ENCODE measurements at regions not wholly inside any gene's neighbourhood (a gene's known extent, or its start where the extent isn't known, plus 50 kb on each side); places are given as distances from the start of the nearest gene placed in this dataset.

- DNase-seq: no peak
These were observed 368.4 kb upstream of the SLC8A1 start for GRCh38 chr2:40820319-40820718.

GRCh38 chr2:40823478-40823877 is 371.6 kb upstream of the SLC8A1 start:
- no peak for DNase-seq

- DNase-seq: no peak
These were observed 372.4 kb upstream of the SLC8A1 start for GRCh38 chr2:40824278-40824677.

- DNase-seq: no peak
These were observed 375.5 kb upstream of the SLC8A1 start for GRCh38 chr2:40827392-40827791.

GRCh38 chr2:40831321-40831873 is 379.5 kb upstream of the SLC8A1 start:
- DNase-seq: no peak

DNA sequence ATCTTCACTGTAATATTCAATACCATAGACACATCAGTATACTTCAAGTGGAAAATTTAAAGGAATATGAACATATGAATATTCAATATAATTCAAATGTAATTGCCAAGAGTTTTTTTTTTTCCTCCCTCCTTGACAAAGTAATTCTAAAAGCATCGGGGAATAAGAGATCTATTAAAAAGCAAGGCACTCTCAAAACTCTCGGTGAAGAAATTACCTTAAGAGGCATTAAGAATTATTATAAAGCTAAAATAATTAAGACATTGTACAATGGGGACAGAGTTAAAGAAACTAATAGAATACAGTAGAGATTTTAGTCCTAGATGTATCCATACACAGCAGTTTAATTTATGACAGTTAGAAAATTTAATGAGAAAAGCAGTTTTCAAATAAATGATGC is 390.0 kb upstream of the SLC8A1 start:
- no peak for DNase-seq

GRCh38 chr2:40844353-40845277 is 392.7 kb upstream of the SLC8A1 start:
- no peak for DNase-seq

DNA sequence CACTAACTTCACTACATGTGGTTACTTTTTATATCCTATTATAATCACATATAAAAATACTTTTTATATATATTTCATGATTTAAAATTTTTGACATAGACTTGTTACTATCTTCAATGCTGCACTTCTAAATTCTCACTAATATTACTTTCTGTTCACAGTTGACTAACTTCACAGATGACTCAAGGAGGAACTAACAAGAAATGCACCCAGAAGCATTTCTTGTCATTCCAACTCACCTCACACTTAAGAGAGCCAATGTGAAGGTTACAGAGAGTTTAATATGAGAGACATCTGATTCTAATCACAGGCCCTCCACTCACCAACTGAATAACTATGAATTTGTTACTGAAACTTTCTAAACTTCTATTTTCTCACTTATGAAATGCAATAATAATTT is 399.8 kb upstream of the SLC8A1 start:
- no peak for DNase-seq

- no peak for DNase-seq
These were observed 407.7 kb upstream of the SLC8A1 start for GRCh38 chr2:40859617-40860016.

DNA sequence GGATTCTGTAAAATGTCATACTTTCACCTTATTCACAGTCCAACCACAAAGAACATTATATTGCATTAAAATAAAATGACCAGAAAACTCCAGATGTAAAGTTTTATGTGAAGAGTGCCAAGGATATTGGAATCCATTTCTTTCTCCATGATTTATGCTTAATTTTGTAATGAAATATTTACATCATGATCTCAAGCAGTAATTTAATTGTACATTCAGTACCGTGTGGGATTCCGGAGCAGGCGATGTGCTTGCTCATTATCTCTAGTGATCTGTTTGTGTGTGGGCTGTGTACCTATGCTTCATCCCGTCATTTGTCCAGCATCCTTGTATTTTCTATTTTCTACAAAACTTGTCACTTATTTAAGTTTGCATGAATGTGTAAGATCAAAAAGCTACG is 415.9 kb upstream of the SLC8A1 start:
- DNase-seq: no peak

DNA sequence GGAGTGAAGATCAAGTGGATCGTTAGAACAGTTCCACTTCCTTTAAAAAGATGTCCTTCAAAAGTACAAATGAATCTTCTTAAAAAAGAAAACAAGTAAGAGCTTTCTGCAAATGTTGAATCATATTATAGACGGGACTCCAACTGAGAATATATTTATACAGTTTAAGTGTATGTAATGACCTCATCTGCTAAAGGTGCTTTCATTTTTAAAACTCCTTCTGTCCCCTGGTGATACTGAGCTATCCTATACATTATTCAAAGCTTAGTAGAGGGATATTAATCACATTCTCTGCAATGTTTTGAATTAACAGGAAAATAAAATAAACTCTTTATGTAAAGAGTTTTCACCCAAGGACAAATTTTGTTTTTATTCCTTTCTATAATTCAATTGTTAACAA is 420.7 kb upstream of the SLC8A1 start:
- no peak for DNase-seq

GRCh38 chr2:40874380-40874779 is 422.5 kb upstream of the SLC8A1 start:
- DNase-seq: no peak

DNA sequence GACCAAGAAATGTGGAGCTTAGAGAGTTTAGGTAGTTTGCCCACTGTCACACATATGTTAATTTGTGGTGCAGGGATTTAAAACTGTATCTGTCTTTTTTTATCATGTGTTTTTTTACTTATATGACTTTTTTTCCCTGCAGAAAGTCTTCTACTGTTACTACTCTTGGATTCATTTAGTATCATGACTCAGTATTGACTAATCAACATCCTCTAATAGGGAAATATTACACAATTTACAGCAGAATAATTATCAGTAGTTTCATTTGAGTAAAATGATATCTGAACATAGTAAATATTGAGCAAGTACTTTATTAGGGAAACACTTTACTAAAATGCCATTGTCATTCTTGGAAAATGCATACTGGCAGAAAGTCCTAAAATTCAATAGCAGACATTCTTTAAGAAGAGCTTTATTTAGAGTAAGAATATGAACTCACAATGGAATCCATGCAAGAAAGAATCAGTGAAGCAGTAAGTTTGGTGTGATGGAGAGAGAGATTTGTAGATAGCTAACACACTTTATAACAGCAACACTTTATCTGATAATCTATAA is 425.9 kb upstream of the SLC8A1 start:
- DNase-seq: no peak

- DNase-seq: no peak
These were observed 427.4 kb upstream of the SLC8A1 start for GRCh38 chr2:40879305-40879704.

DNA sequence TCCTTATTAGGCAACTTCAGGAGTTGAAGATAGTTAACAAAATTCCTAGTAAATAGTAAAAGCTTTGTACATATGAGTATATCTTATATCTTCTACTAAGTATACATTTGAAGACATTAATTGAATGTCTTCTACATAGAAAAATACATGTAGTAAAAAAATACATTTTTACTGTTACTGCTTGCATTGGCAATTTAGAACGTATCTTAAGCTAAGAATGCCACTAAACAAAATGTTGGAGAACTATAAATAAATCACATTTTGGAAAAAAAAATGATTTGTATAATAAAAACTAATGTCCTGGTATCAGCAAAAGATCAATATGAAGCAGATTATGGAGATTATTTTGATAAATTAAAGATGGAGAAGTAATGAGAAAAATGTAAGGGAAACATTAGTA is 434.2 kb upstream of the SLC8A1 start:
- DNase-seq: no peak

- no peak for DNase-seq
These were observed 434.8 kb upstream of the SLC8A1 start for GRCh38 chr2:40886655-40887054.

- no peak for DNase-seq
These were observed 444.5 kb upstream of the SLC8A1 start for GRCh38 chr2:40896358-40896757.

DNA sequence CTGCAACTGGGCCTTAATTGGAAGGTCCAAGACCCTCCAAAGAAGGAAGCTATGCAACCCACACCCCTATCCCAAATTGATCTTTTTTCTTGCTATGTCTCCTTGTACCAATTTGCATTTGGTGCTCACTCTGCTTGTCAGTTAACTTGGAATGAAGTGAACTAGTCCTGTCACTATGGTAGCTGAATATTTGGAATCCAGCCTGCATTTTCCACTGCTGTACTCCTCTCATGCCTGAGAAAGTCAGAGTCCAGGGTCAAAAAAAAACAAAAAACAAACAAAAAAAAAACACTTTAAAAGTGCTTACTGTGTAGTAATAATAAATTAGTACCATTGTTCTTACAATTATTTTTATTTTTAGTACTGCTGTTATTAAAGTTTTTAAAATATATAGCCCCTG is 462.8 kb upstream of the SLC8A1 start:
- no peak for DNase-seq

GRCh38 chr2:40915651-40916050 is 463.8 kb upstream of the SLC8A1 start:
- no peak for DNase-seq

DNA sequence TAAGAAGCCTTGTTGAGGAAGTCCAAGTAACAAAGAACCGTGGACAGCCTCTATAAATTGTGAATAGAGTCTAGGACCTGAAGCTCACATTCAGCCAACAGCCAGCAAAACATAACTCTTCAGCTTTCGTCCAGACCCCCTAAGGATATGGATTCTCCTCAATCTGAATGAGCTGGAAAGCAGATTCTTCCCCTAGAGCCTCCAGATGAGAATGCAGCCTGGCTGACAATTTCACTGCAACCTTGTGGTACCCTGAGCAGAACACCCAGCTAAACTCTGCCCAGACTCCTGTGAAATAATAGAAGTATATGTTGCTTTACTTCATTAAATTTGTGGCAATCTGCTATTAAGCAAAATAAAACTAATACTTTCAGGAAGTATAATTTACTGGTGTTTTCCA is 483.5 kb upstream of the SLC8A1 start:
- DNase-seq: no peak

GRCh38 chr2:40937284-40937683 is 485.4 kb upstream of the SLC8A1 start:
- DNase-seq: no peak

DNA sequence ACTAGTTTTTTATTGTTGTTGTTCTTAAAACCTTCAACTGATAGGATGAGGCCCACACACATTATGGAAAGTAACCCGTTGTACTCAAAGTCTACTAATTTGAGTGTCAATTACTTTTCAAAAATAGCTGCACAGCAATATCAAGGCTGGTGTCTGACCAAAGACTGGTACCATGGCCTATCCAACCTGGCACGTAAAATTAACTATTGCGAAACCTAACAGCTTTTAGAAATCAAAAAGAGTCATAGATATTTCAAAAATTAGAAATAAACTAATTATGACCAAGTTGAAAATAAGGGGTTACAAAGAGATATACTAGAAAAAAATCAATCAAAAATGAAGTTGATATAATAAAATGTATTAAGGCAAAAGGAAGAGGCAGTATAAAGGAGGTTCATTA is 501.5 kb upstream of the SLC8A1 start:
- DNase-seq: no peak

DNA sequence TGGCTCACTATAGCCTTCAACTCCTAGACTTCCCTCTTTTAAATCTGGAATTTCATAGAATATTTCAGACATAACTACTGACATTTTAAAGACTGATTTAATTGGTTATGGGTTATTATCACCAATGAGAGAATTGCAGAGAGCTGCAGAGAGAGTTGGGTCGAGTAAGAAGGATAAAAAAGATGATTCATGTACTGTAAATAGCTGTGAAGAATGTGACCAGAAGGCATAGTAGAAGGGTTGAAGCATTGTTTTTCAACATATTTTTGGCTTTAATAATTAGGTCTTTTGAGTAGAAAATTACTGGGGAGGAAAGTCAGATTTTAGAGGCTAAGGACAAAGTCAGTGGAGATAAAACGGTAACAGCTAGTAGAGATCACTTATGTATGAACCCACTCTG is 503.2 kb upstream of the SLC8A1 start:
- no peak for DNase-seq

DNA sequence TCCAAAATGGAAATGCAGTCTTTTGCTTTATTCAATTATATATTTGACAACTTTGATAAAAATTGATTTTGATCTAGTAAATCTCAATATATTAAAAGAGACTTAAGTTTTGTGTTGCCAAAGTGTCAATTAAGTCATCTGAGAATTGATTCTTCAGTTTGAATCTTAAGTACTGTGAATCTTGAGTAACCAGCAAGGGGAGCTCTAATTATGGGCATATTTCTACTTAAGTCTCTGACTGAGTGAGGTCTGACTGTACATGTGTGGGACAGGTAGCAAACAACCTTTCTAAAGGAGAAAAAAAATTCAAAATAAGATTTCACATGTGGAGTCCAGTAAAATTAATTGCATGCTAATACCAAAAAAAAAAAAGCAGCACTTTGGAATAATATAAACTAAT is 503.7 kb upstream of the SLC8A1 start:
- no peak for DNase-seq
